G401 (cell line): ENCODE measurements at regions not wholly inside any gene's neighbourhood (a gene's known extent, or its start where the extent isn't known, plus 50 kb on each side); places are given as distances from the start of the nearest gene placed in this dataset.

ENCODE experiments used
- DNase-seq: peaks from one replicate; pipeline ENCODE4 v3.0.0-alpha.2; 2015; ENCODE audit warnings: low spot score
- in situ Hi-C: cut with HindIII; loops from 2 replicates; pipeline ENCODE4 v1.10.0; 2016; ENCODE audit warnings: low sequenced_read_pairs, mixed read lengths

DNA sequence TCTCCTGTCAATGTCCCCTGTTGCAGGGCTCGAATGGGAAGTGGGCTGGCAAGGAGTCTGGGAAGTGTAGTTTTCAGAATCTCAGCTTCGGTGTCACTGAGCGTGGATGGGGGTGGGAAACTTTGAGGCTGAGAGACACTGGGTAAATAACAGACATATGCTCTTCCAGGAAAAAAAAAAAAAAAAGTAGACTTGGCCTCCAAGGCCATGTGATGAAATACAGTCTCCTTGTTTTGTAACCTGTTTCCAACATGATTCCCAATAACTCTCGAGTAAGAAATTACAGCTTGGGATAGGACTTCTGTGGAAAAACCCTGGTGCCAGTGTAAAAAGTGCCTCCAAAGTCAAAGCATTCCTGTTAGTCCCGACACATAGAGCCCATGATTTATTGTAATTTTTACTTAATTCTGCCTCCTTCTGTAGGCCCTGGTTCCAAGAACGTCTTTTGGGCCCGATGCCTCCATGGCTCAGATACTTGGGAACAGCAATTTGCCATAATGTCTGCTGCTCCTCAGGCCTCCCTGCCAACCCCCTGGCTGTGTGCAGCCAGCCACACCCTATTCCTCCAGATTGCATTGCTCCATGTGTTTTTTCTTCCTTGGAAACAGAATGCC lies 119.5 kb upstream of the TNC start:
- in situ Hi-C loops, result no loop called here

GRCh38 chr9:115240676-115241075 lies 122.7 kb upstream of the TNC start:
- no peak for DNase-seq
- in situ Hi-C loops, result no loop called here

More for the DNA sequence above, 119.5 kb upstream of the TNC start:
- no peak for DNase-seq

GRCh38 chr9:115241641-115242040 lies 123.7 kb upstream of the TNC start:
- no peak for DNase-seq
- in situ Hi-C loops, result no loop called here

GRCh38 chr9:115249488-115249887 lies 131.5 kb upstream of the TNC start:
- in situ Hi-C loops, result no loop called here
- no peak for DNase-seq

DNA sequence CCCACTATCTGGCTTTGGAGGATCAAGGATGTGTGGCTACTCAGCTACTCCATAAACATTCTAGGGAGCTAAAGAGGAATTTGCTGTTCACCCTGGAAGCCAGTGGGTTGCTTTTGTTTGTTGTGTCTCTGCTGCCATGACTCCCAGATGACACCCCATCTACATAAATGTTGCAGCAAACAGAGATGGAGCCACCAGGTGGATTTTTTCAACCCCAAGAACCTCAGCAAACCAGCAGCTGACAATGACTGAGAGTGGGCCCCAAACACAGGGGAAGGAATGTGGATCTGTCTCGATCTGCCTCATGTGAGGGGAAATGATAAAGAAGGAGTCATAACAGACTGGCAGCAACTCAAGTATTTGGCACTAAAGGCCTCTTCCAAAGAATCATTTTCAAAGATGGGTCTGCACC lies 132.7 kb upstream of the TNC start:
- in situ Hi-C loops, result no loop called here
- no peak for DNase-seq

- DNase-seq, result no peak
- in situ Hi-C loops, result no loop called here
These were observed 136.6 kb upstream of the TNC start for GRCh38 chr9:115254287-115255180.

- in situ Hi-C loops, result no loop called here
These were observed 143.7 kb upstream of the TNC start for GRCh38 chr9:115261656-115262081.

DNA sequence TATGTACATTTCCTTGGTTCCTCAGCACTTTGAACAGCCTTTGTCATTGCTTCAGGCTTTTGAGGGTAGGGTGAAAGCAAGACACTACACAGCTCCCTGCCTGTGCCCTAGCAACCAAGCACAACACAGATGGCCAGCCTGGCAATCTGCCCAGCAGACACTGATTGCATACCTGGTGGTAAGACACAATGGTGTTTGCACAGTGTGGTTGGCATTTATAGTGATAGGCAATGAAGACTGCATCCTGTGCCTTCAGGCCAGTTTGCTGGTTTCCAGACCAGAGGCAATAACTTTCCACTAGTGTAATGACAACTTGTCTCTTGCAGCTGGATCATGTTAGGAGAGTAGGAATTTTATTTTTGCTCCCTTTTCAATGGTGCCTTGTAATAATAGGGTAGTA lies 144.5 kb upstream of the TNC start:
- in situ Hi-C loops, result no loop called here
- peak; percentile 94 for DNase-seq

More at GRCh38 chr9:115261656-115262081, 143.7 kb upstream of the TNC start:
- no peak for DNase-seq

DNA sequence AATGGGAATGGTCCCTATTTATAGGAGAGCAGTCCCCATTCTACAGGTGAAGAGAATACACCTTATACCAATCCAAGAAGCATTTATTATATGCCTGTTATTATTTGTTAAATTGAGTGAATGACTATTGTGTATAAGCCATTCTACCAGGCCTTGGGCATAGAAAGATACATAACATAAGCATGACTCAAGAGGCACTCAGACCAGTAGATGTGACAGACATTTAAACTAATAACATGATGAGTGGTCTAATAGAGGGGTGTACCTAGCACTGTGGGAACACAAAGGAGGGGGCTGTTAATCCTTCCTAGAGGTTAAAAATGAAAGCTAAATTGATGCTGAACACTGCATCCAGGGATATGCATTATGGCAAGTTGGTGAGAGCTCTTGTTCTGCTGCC lies 145.0 kb upstream of the TNC start:
- DNase-seq, result no peak
- in situ Hi-C loops, result no loop called here

DNA sequence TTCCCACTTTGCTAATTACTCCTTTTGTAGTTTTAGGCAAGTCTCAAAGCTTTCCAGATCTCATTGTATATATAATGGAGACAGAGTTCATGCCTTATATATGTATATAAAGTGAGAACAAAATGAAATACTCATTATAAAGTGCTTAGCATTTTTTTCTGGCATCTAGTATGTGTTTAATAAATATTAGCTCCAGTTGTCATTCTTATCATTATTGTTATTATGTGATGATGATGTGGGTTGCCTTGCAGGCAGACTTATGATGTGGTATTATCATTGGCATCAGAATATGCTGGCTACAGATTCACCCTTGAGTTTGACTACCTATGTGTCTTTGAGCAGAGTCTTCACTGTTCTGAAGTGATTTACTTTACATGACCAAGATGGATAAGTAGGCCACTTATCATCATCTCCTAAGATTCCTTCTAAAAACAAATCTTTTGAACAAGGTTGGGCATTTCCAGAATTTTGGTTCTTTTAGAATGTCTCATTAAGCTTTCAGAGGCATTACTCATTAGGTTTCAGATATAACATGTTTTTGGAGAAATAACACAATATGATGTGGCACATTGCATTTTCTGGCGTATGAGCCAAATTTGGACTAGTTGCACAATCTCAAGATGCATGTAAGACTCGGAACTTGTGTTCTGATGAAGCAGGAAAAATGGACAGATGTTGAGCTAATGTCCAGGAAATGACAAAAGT lies 145.6 kb upstream of the TNC start:
- no peak for DNase-seq
- in situ Hi-C loops, result no loop called here

- in situ Hi-C loops, result no loop called here
- DNase-seq, result no peak
These were observed 146.4 kb upstream of the TNC start for GRCh38 chr9:115264313-115264712.

DNA sequence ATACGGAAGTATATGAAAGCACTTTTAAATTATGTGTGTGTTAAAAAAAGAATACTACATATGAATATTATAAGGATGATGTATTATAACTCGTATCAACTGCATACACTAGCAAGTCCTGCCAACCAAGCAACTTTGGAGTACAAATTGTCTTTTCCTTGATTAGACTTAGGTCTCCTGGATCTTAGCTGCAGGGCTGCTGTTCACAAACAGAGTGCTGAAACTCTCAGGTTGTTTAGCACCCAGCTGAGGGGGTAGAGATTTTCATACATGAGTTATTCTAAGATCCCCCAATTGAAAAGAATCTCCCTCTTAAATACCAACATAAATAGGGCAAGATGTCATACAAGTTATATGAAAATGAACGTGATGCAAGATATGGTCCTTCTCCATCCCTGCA lies 149.8 kb upstream of the TNC start:
- in situ Hi-C loops, result no loop called here
- no peak for DNase-seq

DNA sequence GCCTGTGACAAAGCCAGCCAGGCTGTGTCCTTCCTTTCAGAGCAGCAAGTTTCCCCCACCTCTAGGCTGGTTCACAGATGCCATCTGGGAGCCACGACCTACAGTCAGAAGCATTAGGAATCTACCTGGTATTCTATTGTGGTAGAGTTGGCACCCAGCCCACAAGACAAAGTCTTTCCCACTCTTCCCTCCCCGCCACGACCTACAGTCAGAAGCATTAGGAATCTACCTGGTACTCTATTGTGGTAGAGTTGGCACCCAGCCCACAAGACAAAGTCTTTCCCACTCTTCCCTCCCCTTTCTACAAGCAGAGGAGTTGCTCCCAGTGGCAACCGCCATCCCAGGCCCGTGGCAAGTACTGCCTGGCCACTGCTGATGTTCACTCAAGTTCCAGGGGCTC lies 157.8 kb upstream of the TNC start:
- in situ Hi-C loops, result no loop called here

GRCh38 chr9:115276621-115277020 lies 158.7 kb upstream of the TNC start:
- no peak for DNase-seq
- in situ Hi-C loops, result no loop called here

More for the DNA sequence above, 157.8 kb upstream of the TNC start:
- DNase-seq, result no peak

- in situ Hi-C loops, result no loop called here
These were observed 159.3 kb upstream of the TNC start for GRCh38 chr9:115277301-115277700.

DNA sequence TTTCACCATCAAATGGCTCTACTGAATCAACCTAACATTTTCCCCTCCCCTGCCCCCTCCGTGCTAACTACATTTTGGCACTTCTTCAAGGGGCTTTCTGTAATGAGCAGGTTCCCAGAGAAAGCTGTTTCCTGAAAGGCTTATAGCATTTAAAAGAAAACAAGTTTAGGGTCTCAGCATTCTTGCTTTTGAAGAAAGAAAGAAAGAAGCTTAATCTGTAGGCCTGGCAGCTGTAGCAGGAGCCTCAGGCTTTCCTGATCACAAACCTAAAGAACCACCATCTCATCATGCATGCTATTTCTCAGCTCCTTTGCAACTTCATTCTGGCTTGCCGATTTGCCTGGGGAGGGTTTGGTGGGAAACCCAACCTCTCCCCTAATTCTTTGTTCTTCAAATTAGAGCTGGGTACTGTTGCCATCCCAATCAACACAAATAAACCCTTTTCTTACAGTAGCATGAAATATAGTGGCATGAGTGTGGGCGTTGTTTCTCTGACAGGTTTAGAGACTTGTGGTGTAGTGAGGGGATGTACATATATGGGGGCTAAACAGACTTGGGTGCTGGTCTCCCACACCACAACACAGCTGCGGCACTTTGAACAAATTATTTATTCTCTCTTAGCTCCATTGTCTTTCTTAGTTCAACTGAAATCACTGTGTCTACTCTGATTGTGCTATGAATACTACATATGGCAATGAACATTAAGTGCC lies 160.5 kb upstream of the TNC start:
- in situ Hi-C loops, result no loop called here
- no peak for DNase-seq

More at GRCh38 chr9:115277301-115277700, 159.3 kb upstream of the TNC start:
- no peak for DNase-seq

GRCh38 chr9:115283395-115283794 lies 165.4 kb upstream of the TNC start:
- in situ Hi-C loops, result no loop called here
- DNase-seq, result no peak

DNA sequence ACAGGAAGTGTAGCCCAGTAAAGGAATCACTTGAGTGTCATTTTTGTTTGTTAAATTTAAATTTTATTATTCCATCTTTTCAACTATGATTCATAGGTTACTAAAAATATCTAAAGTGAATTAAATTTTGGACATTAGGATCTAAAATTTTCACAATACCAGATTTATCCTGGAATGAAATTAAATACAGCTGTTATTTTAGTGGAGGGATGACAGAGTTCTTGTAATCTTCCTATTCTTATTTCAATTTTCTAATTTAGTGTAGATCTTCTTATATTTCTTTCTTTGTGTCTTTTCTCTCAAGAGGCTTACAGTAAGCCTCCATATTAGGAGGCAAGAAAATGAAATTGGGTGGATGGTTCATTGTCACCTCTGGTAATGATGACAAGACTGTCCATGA lies 167.9 kb upstream of the TNC start:
- no peak for DNase-seq
- in situ Hi-C loops, result no loop called here

DNA sequence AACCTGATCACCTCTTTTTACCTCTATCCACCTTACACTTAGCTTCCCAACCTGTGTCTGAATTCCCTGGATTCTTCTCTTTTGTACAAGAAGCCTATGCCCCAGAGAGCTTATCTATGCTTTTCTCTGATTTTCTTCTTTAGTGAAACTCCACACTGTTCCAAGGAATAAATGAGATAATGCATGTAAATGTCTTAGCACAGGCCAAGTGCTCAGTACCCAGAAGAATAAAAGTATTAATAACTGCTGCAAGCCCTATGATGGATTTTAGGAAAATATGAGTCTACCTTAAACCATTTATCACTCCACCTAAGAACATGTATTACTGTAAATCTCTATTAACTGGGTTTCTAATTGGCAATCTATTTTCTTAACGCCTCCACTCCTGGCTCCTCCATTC lies 168.5 kb upstream of the TNC start:
- in situ Hi-C loops, result no loop called here
- no peak for DNase-seq
